Stimulated activated CD4-positive, alpha-beta T cell treated with anti-CD3 and anti-CD28 coated beads, Interleukin-4, amount 100 ng/mL, for 48 hours (primary cell): ENCODE measurements at regions not wholly inside any gene's neighbourhood (a gene's known extent, or its start where the extent isn't known, plus 50 kb on each side); places are given as distances from the start of the nearest gene placed in this dataset.
"Not testable (repeated sequence)": the region's sequence is repeated elsewhere in the genome, so short reads cannot be mapped to it uniquely, and the experiment has no call there.

Experiments used
- DNase-seq, 2 donors: peaks; one replicate each; pipeline ENCODE4 v3.0.0-alpha.2; 2020; ENCODE audit warnings: low read depth in 2 of 2

DNA sequence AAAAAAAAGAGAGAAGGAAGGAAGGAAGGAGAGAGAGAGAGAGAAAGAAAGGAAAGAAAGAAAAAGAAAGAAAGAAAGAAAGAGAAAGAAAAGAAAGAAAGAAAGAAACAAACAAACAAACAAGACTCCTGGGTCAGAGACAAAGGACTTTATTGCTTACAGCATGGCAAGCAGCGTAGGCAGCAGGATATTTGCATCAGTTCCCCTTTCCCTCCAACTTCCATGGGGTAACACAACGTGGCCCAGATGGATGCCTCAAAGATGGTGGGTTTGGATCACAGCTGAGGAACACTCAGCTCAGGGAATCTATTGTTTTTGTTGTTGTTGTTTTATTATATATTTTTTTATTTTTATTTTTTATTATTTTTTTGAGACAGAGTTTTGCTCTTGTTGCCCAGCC lies 128.5 kb upstream of the VKORC1L1 start:
- DNase-seq: no peak

DNA sequence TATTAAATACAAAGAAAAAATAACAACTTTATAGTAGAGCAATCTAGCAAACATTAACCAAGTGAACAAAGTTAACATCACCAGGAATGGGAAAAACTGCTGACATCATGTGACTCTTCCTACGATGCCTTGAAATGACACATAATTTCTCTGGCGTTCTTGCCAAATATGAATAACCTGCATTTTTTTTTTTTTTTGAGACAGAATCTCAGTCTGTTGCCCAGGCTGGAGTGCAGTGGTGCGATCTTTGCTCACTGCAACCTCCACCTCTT lies 126.5 kb upstream of the VKORC1L1 start:
- DNase-seq: no peak

DNA sequence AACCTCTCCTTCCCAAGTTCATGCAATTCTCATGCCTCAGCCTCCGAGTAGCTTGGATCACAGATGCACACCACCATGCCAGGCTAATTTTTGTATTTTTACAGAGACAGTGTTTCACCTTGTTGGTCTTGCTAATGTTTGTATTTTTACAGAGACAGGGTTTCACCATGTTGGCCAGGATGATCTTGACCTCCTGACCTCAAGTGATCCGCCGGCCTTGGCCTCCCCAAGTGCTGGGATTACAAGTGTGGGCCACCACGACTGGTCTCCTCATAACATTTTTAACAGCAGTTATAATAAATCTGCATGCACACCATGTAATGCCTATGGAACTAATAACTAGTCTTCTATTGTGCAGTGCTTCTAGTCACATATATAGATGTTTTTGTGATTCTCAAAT lies 123.8 kb upstream of the VKORC1L1 start:
- DNase-seq: no peak

DNA sequence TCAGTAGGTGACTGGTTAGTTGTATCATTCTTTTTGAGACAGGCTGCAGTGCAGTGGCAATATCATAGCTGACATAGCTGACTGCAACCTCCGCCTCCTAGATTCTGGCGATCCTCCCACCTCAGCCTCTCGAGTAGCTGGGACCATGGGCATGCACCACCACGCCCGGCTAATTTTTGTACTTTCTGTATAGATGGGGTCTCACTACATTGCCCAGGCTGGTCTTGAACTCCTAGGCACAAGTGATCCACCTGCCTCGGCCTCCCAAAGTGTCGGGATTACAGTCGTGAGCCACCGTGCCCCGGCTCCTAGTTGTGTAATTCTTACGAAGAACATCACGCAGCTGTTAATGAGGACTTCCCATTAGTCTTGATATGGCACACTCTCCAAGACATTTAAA lies 123.4 kb upstream of the VKORC1L1 start:
- DNase-seq: no peak

DNA sequence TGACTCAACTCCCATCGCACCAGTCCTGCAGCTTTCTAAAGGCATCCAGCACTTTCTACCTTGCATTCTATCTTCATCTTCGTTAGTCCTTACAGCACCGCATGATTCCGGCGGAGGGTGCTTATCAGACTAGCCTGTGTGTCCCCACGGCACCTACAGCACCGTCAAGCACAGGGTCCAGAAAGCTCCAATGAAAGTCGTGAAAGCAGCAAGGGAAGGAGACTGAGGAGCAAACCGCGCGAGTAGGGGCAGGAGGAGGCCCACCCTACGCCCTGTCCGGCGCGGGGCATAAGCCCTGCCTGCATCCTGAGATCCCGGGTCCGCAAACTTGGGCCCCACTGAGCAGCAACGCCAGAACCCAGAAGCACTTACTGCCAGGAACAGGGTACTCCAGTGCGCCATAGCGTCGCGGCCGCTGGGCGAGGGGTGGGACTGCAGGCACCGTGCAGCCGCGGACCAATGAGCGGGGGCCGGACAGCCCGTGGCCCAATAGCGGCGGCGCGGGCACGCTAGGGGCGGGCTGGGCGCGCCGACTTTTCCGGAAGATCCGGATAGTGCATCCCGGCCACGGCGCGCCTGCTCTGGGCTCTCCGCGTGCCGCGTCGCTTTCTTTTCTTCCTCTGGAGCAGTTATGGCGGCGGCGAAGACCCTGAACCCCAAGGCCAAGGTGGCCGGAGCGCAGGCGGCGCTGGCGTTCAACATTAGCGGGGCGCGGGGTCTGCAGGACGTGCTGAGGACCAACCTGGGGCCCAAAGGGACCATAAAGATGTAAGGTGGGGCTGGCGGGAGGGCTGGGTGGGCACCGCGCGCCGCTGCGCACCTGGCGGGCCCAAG lies 122.1 kb upstream of the VKORC1L1 start:
- DNase-seq: peak; percentile 83 to 86

DNA sequence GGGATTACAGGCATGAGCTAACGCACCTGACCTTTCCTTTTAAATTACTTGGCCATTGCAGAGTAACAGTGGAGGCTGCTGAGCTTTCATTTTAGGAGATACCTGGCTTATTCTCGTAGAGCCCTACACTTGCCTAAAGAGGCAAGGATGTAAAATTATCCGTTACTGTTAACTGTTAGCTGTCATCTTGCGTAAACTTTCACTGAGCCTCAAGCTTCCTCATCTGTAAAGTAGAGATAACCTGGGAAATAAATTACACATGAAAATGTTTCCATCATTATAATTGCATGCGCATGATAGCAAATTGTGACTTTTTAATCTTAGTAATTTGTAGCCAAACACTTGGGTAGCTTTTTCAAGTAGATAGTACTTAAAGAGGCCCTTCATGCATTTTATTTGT lies 118.8 kb upstream of the VKORC1L1 start:
- DNase-seq: not testable (repeated sequence)

DNA sequence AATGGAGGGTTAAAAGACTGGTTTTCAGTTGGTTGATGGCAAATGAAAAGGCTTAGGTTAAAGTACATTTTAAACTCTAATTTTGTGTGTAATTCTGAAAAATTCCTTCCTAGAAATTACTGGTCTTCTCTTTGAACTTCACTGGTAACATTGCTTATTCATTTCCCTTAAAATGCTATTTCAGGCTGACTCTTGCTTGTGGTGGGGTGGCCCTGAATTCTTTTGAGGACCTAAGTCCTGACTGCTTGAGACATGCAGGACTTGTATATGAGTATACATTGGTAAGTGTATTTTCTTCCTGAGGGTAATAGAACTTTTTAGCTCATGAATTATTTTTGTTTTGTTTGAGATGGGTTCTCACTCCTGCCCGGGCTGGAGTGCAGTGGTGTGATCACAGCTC lies 113.9 kb upstream of the VKORC1L1 start:
- DNase-seq: not testable (repeated sequence)

DNA sequence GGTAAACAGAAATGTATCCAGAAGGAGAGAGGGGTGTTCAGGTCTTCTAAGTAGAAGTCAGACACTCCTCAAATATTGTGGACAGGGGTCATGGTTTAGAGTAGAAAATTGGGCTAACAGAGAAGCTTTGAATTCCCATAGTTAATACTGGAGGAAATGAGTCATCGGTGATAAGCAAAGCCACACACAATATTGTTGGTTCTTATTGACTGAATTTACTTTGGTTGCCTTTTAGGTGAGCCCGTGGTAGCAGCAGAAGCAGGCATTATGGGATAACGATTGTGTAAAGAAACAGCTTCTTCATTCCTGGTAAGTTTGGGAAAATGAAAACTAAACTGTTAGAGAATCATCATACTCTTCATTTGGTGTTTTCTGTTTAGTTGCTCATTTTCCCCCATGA lies 110.2 kb upstream of the VKORC1L1 start:
- DNase-seq: not testable (repeated sequence)

DNA sequence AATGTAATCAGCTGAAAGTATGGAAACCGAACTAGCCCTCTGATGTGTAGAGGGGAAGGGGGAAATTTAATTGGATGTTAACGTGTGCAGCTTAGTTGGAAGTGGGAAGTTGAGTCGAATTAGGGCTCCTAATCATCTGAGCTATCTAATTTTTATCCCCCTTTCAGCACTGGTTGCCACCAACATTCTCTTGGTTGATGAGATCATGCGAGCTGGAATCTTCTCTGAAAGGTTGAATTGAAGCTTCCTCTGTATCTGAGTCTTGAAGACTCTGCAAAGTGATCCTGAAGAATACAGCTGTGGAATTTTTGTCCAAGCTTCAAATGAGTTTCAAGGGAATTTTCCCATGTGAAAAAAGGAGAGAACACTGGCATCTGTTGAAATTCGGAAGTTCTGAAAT lies 109.8 kb upstream of the VKORC1L1 start:
- not testable (repeated sequence) for DNase-seq

DNA sequence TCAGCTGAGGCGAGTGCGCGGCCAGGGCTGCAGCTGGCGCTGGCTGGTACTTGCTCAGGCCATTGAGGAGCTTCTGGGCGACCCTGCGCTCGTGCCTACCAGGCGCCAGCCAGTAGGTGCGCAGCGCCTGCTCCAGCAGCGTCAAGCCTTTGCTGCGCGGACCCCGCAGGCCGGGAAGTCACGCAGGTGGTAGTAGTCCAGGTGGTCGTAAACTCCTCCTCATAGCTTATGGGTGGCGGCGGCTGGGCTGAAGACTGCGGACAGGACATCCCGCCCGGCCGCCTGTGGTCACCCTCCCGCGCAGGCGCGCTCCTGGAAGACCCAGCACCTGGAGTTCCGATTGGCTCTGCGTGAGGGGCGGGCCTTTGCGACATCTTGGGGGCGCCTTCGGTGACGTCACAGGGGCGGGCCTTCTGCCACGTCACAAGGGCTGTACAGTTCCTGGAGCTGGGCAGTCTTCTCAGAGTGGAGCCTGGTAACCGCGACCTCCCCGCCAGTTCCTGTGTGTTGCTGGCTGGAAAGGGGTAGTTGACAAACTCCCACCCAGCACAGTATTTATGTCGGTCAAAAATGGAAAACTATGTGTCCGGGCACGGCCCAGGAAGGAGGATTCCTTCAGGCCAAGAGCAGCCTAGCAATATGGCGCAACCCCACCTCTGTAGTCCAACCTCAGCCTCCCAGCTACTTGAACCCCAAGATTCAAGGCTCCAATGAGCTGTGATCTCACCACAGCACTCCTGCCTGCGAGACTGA lies 102.2 kb upstream of the VKORC1L1 start:
- DNase-seq: peak; percentile 90 to 93

DNA sequence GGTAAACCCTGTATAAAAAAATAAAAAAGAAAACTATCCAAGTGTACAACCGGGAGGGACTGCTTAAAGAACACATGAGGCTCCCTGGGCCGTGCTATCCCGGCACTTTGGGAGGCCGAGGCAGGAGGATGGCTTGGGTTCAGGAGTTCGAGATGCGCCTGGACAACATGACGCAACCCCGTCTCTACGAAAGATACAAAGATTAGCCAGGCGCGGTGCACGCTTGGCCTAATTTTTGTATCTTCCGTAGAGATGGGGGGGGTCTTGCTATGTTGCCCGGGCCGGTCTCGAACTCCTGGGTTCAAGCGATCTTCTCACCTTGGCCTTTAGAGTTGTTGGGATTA lies 101.7 kb upstream of the VKORC1L1 start:
- not testable (repeated sequence) for DNase-seq

DNA sequence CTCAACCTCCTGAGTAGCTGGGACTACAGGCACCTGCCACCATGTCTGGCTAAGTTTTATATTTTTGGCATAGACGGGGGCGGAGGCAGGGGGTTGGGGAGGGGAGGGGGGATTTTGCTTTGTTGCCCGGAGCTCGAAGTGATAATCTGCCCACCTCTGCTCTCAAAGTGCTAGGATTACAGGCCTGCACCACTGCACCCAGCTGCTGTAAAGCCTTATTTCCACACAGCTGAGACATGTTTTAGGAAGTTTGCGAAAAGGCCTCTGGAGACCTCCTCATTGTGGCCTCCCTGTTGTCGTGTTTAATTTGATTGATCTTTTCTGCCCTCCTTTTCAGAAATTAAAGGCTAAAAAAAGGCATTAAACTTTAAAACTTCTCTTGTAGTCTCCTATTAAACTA lies 96.2 kb upstream of the VKORC1L1 start:
- not testable (repeated sequence) for DNase-seq

DNA sequence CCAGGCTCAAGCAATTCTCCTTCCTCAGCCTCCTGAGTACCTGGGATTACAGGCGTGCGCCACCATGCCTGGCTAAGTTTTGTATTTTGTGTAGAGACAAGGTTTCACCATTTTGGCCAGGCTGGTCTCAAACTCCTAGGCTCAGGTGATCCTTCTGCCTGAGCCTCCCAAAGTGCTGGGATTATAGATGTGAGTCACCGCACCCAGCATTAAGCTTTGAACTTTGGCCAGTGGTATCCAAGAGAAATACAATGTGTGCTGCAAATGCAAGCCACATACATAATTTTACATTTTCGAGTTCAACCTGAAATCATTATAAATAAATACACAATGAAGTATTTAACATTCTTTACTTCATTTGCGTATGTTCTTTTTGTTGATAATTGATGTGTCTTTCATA lies 82.9 kb upstream of the VKORC1L1 start:
- DNase-seq: not testable (repeated sequence)

DNA sequence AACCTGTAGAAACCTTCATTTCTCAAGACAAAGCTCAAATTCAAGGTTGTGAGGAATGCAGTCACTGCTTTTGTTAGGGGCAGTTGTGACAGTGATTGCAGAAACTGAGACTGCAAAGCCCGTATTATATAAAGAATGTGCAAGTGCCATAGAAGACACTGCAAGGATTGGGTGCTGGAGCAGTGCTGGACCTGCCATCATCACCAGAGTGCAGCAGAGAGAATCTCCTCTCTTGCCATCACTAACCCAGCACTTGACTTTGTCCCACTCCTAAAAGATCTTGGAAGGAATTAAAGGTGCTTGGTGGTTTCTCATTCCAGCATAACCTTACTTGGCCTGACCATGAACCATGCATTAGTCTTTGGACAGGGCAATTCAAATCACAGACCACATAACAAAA lies 81.1 kb upstream of the VKORC1L1 start:
- not testable (repeated sequence) for DNase-seq

DNA sequence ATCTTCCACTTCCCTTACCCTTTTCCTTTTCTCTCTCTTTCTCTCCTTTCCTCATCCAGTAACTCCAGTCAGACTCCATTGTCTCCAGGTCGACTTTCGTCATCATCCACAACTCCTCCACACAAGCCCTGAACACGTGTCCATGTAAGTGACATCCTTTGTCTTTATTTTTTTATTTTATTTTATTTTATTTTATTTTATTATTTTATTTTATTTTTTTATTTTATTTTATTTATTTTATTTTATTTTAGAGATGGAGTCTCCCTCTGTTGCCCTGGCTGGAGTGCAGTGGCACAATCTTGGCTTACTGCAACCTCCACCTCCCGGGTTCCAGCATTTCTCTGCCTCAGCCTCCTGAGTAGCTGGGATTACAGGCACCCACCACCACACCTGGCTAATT lies 80.1 kb upstream of the VKORC1L1 start:
- DNase-seq: not testable (repeated sequence)

DNA sequence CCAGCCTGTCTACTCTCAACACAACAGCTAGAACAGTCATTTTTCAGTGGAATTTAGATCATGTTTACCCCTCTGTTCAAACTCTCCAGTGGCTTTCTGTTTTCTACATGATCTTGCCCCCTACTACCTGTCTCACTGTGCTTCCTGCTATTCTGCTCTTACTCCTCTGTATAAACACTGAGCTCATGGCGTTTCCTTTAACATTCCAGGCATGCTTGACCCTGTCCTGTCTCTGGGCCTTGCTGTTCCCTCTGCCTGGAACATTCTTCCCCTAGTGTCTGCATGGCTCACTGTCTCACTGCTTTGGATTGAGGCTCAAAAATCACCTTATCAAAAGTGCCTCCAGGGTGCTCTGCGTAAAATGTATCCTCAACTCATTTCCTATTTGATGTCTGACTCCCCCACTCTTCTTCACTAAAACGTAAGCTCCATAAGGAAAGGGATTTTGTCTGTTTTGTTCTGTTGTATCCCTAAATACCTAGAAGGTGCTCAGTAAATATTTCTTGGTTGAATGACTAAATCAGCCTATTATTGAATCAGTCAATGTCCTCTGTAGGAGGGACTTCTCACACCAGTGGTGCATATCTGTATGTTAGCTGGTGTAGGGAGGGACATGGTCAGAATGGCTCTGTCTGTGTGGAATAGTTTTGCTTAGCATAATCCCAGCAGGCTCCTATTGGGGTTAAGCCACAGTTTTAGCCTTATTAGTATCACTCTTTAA lies 78.0 kb upstream of the VKORC1L1 start:
- not testable (repeated sequence) for DNase-seq

DNA sequence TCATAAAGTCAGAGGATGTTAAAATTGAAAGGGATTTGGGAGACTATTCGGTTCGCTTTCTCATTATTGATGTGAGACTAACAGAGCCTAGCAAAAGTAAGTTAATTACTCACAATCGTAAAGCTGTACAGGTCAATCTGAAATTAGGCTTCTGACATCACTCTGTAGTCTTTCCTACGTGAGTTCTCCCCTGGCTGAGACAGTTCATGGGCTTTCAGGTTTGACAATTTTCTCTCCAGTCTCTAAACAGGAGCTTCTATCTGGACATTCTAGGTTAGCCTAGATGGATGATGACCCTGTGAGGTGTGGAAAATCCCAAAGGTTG lies 77.5 kb upstream of the VKORC1L1 start:
- DNase-seq: not testable (repeated sequence)

DNA sequence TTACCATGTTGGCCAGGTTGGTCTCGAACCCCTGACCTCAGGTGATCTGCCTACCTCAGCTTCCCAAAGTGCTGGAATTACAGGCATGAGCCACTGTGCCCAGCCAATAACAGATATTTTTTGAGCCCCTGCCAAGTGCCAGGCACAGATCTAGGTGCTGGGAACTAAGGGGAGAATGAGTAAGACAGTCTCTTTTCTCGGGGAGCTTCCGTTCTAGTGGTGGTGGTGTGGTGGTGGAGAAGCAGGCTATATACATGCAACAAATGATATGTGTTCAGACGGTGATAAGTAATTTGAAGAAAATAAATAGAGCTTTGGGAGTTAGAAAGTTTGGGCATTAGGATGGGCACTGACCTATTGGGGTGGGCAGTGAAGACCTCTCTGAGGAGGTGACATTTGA lies 76.7 kb upstream of the VKORC1L1 start:
- no peak for DNase-seq

DNA sequence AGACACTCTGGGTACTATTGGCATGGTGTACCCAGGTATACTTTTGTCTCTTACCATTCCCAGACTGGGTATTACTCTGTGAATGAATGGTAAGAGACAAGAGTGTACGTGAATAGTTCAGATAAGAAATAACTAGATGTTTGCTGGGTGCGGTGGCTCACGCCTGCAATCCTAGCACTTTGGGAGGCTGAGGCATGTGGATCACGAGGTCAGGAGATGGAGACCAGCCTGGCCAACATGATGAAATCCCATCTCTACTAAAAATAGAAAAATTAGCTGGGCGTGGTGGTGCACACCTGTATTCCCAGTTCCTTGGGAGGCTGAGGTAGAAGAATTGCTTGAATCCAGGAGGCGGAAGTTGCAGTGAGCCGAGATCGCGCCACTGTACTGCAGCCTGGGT lies 75.8 kb upstream of the VKORC1L1 start:
- not testable (repeated sequence) for DNase-seq

DNA sequence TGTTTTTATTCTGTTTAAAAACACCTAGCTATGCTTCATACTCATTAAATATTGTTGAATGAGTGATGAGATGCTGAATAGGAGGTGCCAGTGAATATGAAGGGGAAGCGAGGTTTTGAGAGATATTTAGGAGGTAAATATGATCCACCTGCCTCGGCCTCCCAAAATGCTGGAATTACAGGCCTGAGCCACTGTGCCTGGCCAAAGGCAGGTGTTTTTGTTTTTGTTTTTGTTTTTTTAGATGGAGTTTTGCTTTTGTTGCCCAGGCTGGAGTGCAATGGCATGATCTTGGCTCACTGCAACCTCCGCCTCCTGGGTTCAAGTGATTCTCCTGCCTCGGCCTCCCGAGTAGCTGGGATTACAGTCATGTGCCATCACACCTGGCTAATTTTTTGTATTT lies 75.3 kb upstream of the VKORC1L1 start:
- DNase-seq: not testable (repeated sequence)

DNA sequence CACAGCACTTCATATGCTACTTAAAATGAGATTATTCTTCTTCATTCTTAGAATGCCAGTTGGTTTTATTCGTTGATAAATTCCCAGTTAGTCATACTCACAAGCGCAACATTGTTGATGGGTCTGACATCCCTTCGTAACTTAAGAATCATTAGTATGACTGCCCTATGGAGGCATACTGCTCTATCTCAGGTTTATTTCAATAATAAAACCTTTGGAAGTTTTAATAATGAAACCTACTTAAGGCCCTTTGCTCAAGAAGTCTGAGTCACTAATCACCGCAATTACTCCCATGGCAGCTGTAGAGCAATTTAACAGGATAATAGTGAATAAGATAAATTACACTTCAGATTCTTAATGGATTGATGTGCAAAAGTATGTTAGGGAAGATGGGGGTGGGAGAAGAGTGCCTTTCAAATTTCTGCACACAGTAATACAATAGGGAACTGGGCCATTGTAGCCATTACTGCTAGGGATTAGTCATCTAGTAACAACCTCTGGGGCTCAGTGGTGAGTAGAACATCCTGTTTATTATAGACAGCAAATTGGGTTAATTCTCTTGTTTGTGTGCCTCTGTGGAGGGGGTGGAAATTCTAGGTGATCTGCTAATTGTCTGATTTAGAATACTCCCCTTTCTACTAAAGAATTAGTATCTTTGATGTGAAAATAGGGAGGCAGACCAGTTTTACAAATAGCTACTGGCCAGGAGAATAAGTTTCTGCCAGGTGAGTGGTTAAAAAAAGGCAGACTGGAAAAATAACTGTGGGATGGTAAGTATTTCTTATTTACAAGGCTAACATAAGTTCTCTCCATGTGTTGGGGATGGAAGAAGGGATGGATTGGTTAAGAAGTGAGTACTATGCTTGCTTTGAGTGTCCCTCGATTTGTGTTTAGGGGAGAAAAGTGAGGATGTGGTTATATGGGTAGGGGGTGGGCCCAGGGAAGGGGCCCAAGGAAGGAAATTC lies 74.5 kb upstream of the VKORC1L1 start:
- DNase-seq: no peak

DNA sequence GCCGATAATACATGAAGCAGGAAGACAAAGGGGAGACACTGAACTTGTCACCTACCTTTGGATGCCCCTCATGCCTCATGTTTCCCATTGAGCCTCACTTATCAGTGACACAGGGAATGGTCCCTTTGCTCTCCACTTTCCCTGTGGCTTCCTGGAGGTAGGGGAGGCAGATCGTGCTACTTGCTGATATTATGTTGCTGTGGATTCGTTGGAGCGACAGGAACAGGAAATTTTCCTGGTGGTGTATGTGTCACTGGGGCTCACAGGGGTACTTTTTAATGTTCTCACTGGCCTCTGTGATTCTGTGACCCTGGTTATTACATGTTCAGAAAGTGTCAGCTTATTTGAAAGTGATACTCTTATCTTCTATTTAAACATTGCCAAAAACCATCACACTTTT lies 72.7 kb upstream of the VKORC1L1 start:
- not testable (repeated sequence) for DNase-seq
